ENCODE measurements at regions not wholly inside any gene's neighbourhood (a gene's known extent, or its start where the extent isn't known, plus 50 kb on each side); places are given as distances from the start of the nearest gene placed in this dataset.

GRCh38 chr7:136585954-136586670 is 282.3 kb upstream of the CHRM2 start:
- no peak overlapping the region for H3K18ac ChIP-seq (ENCODE audit: insufficient read length, low read depth, low read length)
- no peak overlapping the region for H2BK15ac ChIP-seq (ENCODE audit: low read depth, low read length)
- H2AK5ac ChIP-seq (ENCODE audit: insufficient read length, low read length), result no peak overlapping the region
- Mint-ChIP-seq H3K27me3 (ENCODE audit: low read depth) (no peaks in the 10 kb centered on the region), H3K27ac (no peak overlapping the region), H3K4me3 (no peak overlapping the region), H3K36me3 (ENCODE audit: insufficient read depth in 1 of 3, low read depth in 3 of 3) (no peaks in the 10 kb centered on the region), H3K4me1 (no peaks in the 10 kb centered on the region), H3K9me3 (no peaks in the 10 kb centered on the region; a peak in 1 of 5 replicates)
- H3K14ac ChIP-seq (ENCODE audit: insufficient read depth, low read length), result no peak overlapping the region
- H3K27me3 ChIP-seq (ENCODE audit: insufficient read depth, low read length), result no peaks in the 10 kb centered on the region
- H4K20me1 ChIP-seq (ENCODE audit: control insufficient read depth, insufficient read depth, insufficient read length), result no peaks in the 10 kb centered on the region
- no peak overlapping the region for H3K4ac ChIP-seq (ENCODE audit: low read depth, low read length)
- H3K9ac ChIP-seq (ENCODE audit: extremely low read depth, insufficient read length, low read length), result no peak overlapping the region
- no peak overlapping the region for H3K23ac ChIP-seq (ENCODE audit: insufficient read length, low read depth, low read length)
- WGBS (ENCODE audit: extremely low coverage, insufficient read length, low lambda C conversion rate), result no CpG with 5 or more reads among the region's 2 CpGs
- H3K9me3 ChIP-seq (ENCODE audit: control insufficient read depth, low read depth, low read length), result no peaks in the 10 kb centered on the region
- H2AFZ ChIP-seq (ENCODE audit: low read length), result no peak overlapping the region
- H3K23me2 ChIP-seq (ENCODE audit: insufficient read length, low read depth, low read length, poor library complexity, severe bottlenecking), result no peaks in the 10 kb centered on the region
- H3K4me2 ChIP-seq (ENCODE audit: insufficient read depth, insufficient read length, low read length), result no peak overlapping the region
- H3K56ac ChIP-seq (ENCODE audit: insufficient read length, low read depth, low read length), result no peak overlapping the region
- no peak for TF ChIP-seq CTCF (conservative IDR thresholded peaks at IDR 0.05)
- H3K4me1 ChIP-seq (ENCODE audit: insufficient read depth, low read length), result no peaks in the 10 kb centered on the region
- H2BK5ac ChIP-seq (ENCODE audit: insufficient read length, low read length), result no peak overlapping the region
- H3K27ac ChIP-seq (ENCODE audit: insufficient read length, low read depth, low read length), result no peak overlapping the region
- no peaks in the 10 kb centered on the region for H3K79me2 ChIP-seq (ENCODE audit: insufficient read depth, low read length)
- no peak overlapping the region for H4K8ac ChIP-seq (replicated peaks; ENCODE audit: insufficient read length, low read depth, low read length)
- no peak for DNase-seq
- no peak overlapping the region for H3T11ph ChIP-seq (ENCODE audit: low read length)
- no peak overlapping the region for H2BK12ac ChIP-seq (ENCODE audit: insufficient read length, low read depth, low read length)
- H4K91ac ChIP-seq (ENCODE audit: insufficient read length, low read depth, low read length), result no peak overlapping the region
- H2BK120ac ChIP-seq (ENCODE audit: low read depth, low read length, poor library complexity, severe bottlenecking), result no peak overlapping the region
- H3K79me1 ChIP-seq (ENCODE audit: insufficient read depth, low read depth, low read length, poor library complexity, severe bottlenecking), result no peaks in the 10 kb centered on the region
- H2BK20ac ChIP-seq (ENCODE audit: low read depth, low read length, poor library complexity, severe bottlenecking), result no peak overlapping the region
- no peak overlapping the region for H4K5ac ChIP-seq (ENCODE audit: insufficient read length, low read depth, low read length)
